ENCODE measurements at regions not wholly inside any gene's neighbourhood (a gene's known extent, or its start where the extent isn't known, plus 50 kb on each side); places are given as distances from the start of the nearest gene placed in this dataset.

- no peak overlapping the region for H3K4me3 ChIP-seq (ENCODE audit: low read depth, low read length)
- DNase-seq (ENCODE audit: low read depth): no peak
- in situ Hi-C loops (cut with HindIII; ENCODE audit: low sequenced_read_pairs): no loop called here
- TF ChIP-seq, protein P1, sequence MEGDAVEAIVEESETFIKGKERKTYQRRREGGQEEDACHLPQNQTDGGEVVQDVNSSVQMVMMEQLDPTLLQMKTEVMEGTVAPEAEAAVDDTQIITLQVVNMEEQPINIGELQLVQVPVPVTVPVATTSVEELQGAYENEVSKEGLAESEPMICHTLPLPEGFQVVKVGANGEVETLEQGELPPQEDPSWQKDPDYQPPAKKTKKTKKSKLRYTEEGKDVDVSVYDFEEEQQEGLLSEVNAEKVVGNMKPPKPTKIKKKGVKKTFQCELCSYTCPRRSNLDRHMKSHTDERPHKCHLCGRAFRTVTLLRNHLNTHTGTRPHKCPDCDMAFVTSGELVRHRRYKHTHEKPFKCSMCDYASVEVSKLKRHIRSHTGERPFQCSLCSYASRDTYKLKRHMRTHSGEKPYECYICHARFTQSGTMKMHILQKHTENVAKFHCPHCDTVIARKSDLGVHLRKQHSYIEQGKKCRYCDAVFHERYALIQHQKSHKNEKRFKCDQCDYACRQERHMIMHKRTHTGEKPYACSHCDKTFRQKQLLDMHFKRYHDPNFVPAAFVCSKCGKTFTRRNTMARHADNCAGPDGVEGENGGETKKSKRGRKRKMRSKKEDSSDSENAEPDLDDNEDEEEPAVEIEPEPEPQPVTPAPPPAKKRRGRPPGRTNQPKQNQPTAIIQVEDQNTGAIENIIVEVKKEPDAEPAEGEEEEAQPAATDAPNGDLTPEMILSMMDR (IDR thresholded peaks at IDR 0.05; ENCODE audit: low read depth, low read length, missing control alignments): no peak
These were observed 85.3 kb downstream of the TYW3 start for GRCh38 chr1:74818241-74818640.

GRCh38 chr1:74818661-74819456 is 85.9 kb downstream of the TYW3 start:
- in situ Hi-C loops (cut with HindIII; ENCODE audit: low sequenced_read_pairs): no loop called here
- peak; percentile 4 for DNase-seq (ENCODE audit: low read depth)
- TF ChIP-seq, protein P1 (IDR thresholded peaks at IDR 0.05; ENCODE audit: low read depth, low read length, missing control alignments): no peak
- no peak overlapping the region for H3K4me3 ChIP-seq (ENCODE audit: low read depth, low read length)

GRCh38 chr1:74822851-74823401 is 90.0 kb downstream of the TYW3 start:
- DNase-seq (ENCODE audit: low read depth): no peak
- in situ Hi-C loops (cut with HindIII; ENCODE audit: low sequenced_read_pairs): no loop called here
- no peak overlapping the region for H3K4me3 ChIP-seq (ENCODE audit: low read depth, low read length)
- TF ChIP-seq, protein P1 (IDR thresholded peaks at IDR 0.05; ENCODE audit: low read depth, low read length, missing control alignments): no peak

GRCh38 chr1:74824497-74825107 is 91.7 kb downstream of the TYW3 start:
- TF ChIP-seq, protein P1 (IDR thresholded peaks at IDR 0.05; ENCODE audit: low read depth, low read length, missing control alignments): no peak
- in situ Hi-C loops (cut with HindIII; ENCODE audit: low sequenced_read_pairs): no loop called here
- no peak for DNase-seq (ENCODE audit: low read depth)
- H3K4me3 ChIP-seq (ENCODE audit: low read depth, low read length): no peak overlapping the region

DNA sequence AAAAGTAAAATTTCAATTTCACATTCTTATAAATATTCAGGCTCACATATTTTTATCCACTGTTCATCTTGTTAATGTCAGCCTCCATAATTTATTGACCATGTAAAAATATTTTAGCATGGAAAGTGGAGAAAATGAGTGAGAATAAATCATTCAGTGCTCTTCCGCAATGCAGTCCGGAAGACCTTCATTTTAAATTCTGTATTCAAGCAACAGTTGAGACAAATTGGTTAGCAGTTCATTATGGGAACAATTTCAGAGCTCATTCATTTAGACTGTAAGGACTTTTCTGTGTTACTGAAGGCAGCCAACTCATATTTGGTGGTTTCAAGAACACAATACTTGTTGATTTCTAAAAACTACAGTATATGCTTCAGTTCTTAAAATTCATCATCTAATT is 97.8 kb downstream of the TYW3 start:
- in situ Hi-C loops (cut with HindIII; ENCODE audit: low sequenced_read_pairs): no loop called here
- TF ChIP-seq, protein P1 (IDR thresholded peaks at IDR 0.05; ENCODE audit: low read depth, low read length, missing control alignments): no peak
- DNase-seq (ENCODE audit: low read depth): no peak
- H3K4me3 ChIP-seq (ENCODE audit: low read depth, low read length): no peak overlapping the region

DNA sequence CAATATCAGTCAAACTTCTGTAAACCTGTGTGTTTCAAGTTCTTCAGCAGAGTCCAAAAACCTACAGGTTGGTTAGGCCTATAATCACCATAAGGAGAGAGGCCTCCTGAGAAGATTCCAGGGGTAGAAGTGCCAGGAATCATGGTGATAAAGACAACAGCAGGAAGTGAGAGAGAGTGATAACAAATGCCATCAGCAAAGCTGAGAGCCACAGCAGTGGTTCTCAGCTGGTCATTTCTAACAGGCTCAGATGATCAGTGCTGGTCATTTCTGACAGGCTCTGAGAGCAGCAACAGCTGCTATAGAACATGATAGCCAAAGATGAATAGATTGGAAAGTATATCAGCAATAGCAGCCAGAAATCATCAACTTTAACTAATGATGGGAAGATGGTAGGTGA is 101.3 kb downstream of the TYW3 start:
- DNase-seq (ENCODE audit: low read depth): no peak
- in situ Hi-C loops (cut with HindIII; ENCODE audit: low sequenced_read_pairs): no loop called here
- H3K4me3 ChIP-seq (ENCODE audit: low read depth, low read length): no peak overlapping the region
- TF ChIP-seq, protein P1 (IDR thresholded peaks at IDR 0.05; ENCODE audit: low read depth, low read length, missing control alignments): no peak

All from astrocyte of the cerebellum (primary cell).